CD14-positive monocyte (primary cell): ENCODE measurements at regions not wholly inside any gene's neighbourhood (a gene's known extent, or its start where the extent isn't known, plus 50 kb on each side); places are given as distances from the start of the nearest gene placed in this dataset.

Source experiments
- DNase-seq, 3 donors: peaks; one replicate each; pipeline ENCODE4 v3.0.0-alpha.2; 2011 to 2022
- H2AFZ ChIP-seq: 2 replicates; pipeline ENCODE4 v1.6.0; 2012; ENCODE audit warnings: mild to moderate bottlenecking, low read depth, low read length, inconsistent platforms; ENCODE audit not compliant: insufficient read depth, poor library complexity, severe bottlenecking
- H3K27ac ChIP-seq, 2 donors: 1 replicate in 1 of 2; 2 replicates in 1 of 2; pipeline ENCODE4 v1.5.1; 2012 to 2013; ENCODE audit warnings: low read length in 2 of 2, control low read depth in 1 of 2, inconsistent platforms in 1 of 2, low read depth in 1 of 2, mild to moderate bottlenecking in 1 of 2
- H3K27me3 ChIP-seq, 2 donors: one replicate each; pipeline versions ENCODE4 v1.6.0 to v1.6.1; 2011 to 2013; ENCODE audit warnings: low read length in 2 of 2; ENCODE audit not compliant: control insufficient read depth in 2 of 2, insufficient read depth in 2 of 2
- H3K36me3 ChIP-seq, 2 donors: replicated peaks in 1 of 2; 1 replicate in 1 of 2; 2 replicates in 1 of 2; pipeline versions ENCODE4 v1.5.1 to v1.6.1; 2012 to 2013; ENCODE audit warnings: low read length in 2 of 2, control low read depth in 1 of 2, inconsistent platforms in 1 of 2, mild to moderate bottlenecking in 1 of 2; ENCODE audit not compliant: insufficient read depth in 2 of 2, control insufficient read depth in 1 of 2
- H3K4me1 ChIP-seq, 2 donors: 1 replicate in 1 of 2; 2 replicates in 1 of 2; pipeline versions ENCODE4 v1.5.1 to v1.6.1; 2012 to 2013; ENCODE audit warnings: low read length in 2 of 2, control low read depth in 1 of 2, inconsistent platforms in 1 of 2, mild to moderate bottlenecking in 1 of 2, moderate library complexity in 1 of 2; ENCODE audit not compliant: insufficient read depth in 2 of 2, control insufficient read depth in 1 of 2
- H3K4me2 ChIP-seq: replicated peaks from 2 replicates; pipeline ENCODE3; 2012; ENCODE audit warnings: low read length, moderate library complexity, mild to moderate bottlenecking; ENCODE audit not compliant: poor library complexity, severe bottlenecking; ENCODE audit errors: extremely low read depth
- H3K4me3 ChIP-seq, 3 experiments: fragments of 200-600 bp in 1 of 3; sonication (generic) in 1 of 3; replicated peaks in 1 of 3; 1 replicate in 2 of 3; 2 replicates in 1 of 3; pipeline ENCODE4 v1.5.1; 2011 to 2013; ENCODE audit warnings: low read length in 3 of 3, mild to moderate bottlenecking in 3 of 3, control low read depth in 2 of 3, low read depth in 2 of 3, inconsistent platforms in 1 of 3, moderate library complexity in 1 of 3
- H3K79me2 ChIP-seq: 2 replicates; pipeline ENCODE4 v1.6.0; 2012; ENCODE audit warnings: mild to moderate bottlenecking, control low read depth, inconsistent platforms, low read length, moderate library complexity; ENCODE audit not compliant: insufficient read depth
- H3K9ac ChIP-seq: 2 replicates; pipeline ENCODE4 v1.6.0; 2017; ENCODE audit warnings: low read length, mild to moderate bottlenecking; ENCODE audit not compliant: insufficient read depth, poor library complexity, severe bottlenecking
- H3K9me3 ChIP-seq, 2 donors: replicated peaks in 1 of 2; 1 replicate in 1 of 2; 2 replicates in 1 of 2; pipeline versions ENCODE4 v1.5.1 to v1.6.1; 2012 to 2013; ENCODE audit warnings: low read length in 2 of 2, control low read depth in 1 of 2; ENCODE audit not compliant: control insufficient read depth in 1 of 2, insufficient read depth in 1 of 2
- H4K20me1 ChIP-seq: 2 replicates; pipeline ENCODE4 v1.6.0; 2012; ENCODE audit warnings: mild to moderate bottlenecking, low read length, control low read depth, moderate library complexity; ENCODE audit not compliant: insufficient read depth
- H3K27ac Mint-ChIP-seq, 7 donors: one replicate each; pipeline ENCODE4 v1.8.0; 2020; ENCODE audit warnings: mild to moderate bottlenecking in 7 of 7, mixed read lengths in 7 of 7, moderate library complexity in 6 of 7, inconsistent platforms in 2 of 7
- H3K27me3 Mint-ChIP-seq, 3 donors: one replicate each; pipeline ENCODE4 v1.8.0; 2021 to 2022; ENCODE audit warnings: low read depth in 3 of 3, mild to moderate bottlenecking in 3 of 3, mixed read lengths in 3 of 3, moderate library complexity in 3 of 3, inconsistent platforms in 1 of 3
- H3K36me3 Mint-ChIP-seq, 2 donors: one replicate each; pipeline ENCODE4 v1.8.0; 2020; ENCODE audit warnings: mixed read lengths in 2 of 2, inconsistent platforms in 1 of 2, mild to moderate bottlenecking in 1 of 2
- H3K4me1 Mint-ChIP-seq: one replicate; pipeline ENCODE4 v1.8.0; 2020; ENCODE audit warnings: mild to moderate bottlenecking, mixed read lengths
- H3K4me3 Mint-ChIP-seq, 2 donors: one replicate each; pipeline ENCODE4 v1.8.0; 2020; ENCODE audit warnings: mild to moderate bottlenecking in 2 of 2, mixed read lengths in 2 of 2, moderate library complexity in 1 of 2
- H3K9me3 Mint-ChIP-seq, 7 donors: one replicate each; pipeline ENCODE4 v1.8.0; 2020 to 2022; ENCODE audit warnings: mixed read lengths in 7 of 7, mild to moderate bottlenecking in 6 of 7, moderate library complexity in 6 of 7, inconsistent platforms in 2 of 7
- WGBS: methylation state at CpG from one replicate; pipeline ENCODE4 v1.1.5; 2013; ENCODE audit warnings: missing lambda C conversion rate; ENCODE audit not compliant: insufficient coverage; 5-methylcytosine and 5-hydroxymethylcytosine counted together
- intact Hi-C, 2 donors: fragments of 100-400 bp; cut with micrococcal nuclease; formaldehyde crosslinking; loops; one replicate each; pipeline versions ENCODE4 v1.15.0 to v1.15.1; 2023
- TF ChIP-seq, protein P1 (sequence below): fragments of 200-600 bp; IDR thresholded peaks from one replicate; pipeline ENCODE4 v1.8.0; 2022; ENCODE audit warnings: antibody characterized with exemption, mild to moderate bottlenecking

- Mint-ChIP-seq H3K27ac (no peak overlapping the region), H3K4me1 (no peaks in the 10 kb centered on the region), H3K36me3 (no peaks in the 10 kb centered on the region), H3K4me3 (no peak overlapping the region), H3K9me3 (peaks cover 0 to 2% (median 0%) of the 10 kb centered on the region in 7 donors), H3K27me3 (no peaks in the 10 kb centered on the region)
- Histone ChIP-seq H3K9me3 (no peaks in the 10 kb centered on the region), H4K20me1 (no peaks in the 10 kb centered on the region), H3K4me1 (no peaks in the 10 kb centered on the region), H3K27ac (no peak overlapping the region), H3K27me3 (no peaks in the 10 kb centered on the region), H2AFZ (no peak overlapping the region), H3K4me3 (no peak overlapping the region), H3K9ac (no peak overlapping the region), H3K36me3 (no peaks in the 10 kb centered on the region), H3K79me2 (no peaks in the 10 kb centered on the region), H3K4me2 (no peak overlapping the region)
- TF ChIP-seq, protein P1, sequence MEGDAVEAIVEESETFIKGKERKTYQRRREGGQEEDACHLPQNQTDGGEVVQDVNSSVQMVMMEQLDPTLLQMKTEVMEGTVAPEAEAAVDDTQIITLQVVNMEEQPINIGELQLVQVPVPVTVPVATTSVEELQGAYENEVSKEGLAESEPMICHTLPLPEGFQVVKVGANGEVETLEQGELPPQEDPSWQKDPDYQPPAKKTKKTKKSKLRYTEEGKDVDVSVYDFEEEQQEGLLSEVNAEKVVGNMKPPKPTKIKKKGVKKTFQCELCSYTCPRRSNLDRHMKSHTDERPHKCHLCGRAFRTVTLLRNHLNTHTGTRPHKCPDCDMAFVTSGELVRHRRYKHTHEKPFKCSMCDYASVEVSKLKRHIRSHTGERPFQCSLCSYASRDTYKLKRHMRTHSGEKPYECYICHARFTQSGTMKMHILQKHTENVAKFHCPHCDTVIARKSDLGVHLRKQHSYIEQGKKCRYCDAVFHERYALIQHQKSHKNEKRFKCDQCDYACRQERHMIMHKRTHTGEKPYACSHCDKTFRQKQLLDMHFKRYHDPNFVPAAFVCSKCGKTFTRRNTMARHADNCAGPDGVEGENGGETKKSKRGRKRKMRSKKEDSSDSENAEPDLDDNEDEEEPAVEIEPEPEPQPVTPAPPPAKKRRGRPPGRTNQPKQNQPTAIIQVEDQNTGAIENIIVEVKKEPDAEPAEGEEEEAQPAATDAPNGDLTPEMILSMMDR: no peak
- WGBS: no CpG with 5 or more reads among the region's 2 CpGs
- no peak for DNase-seq
- intact Hi-C loops: no loop called here
Measured at GRCh38 chr1:101102426-101103156, 77.0 kb upstream of the DPH5 start.

GRCh38 chr1:101101360-101101759, 75.8 kb upstream of the DPH5 start:
- Histone ChIP-seq H3K27me3 (no peaks in the 10 kb centered on the region), H4K20me1 (no peaks in the 10 kb centered on the region), H3K27ac (no peak overlapping the region), H3K4me2 (no peak overlapping the region), H2AFZ (no peak overlapping the region), H3K9ac (no peak overlapping the region), H3K4me1 (no peaks in the 10 kb centered on the region), H3K36me3 (no peaks in the 10 kb centered on the region), H3K9me3 (no peaks in the 10 kb centered on the region), H3K79me2 (no peaks in the 10 kb centered on the region), H3K4me3 (no peak overlapping the region)
- Mint-ChIP-seq H3K4me3 (no peak overlapping the region), H3K27me3 (no peaks in the 10 kb centered on the region), H3K9me3 (peaks cover 0 to 2% (median 0%) of the 10 kb centered on the region in 7 donors), H3K4me1 (no peaks in the 10 kb centered on the region), H3K27ac (no peak overlapping the region), H3K36me3 (no peaks in the 10 kb centered on the region)
- TF ChIP-seq, protein P1: no peak
- DNase-seq: peak in 2 of 3 donors; percentile 5 to 32
- intact Hi-C loops: no loop called here
- no CpG with 5 or more reads among the region's 2 CpGs for WGBS
